K562 (cell line): ENCODE measurements at regions not wholly inside any gene's neighbourhood (a gene's known extent, or its start where the extent isn't known, plus 50 kb on each side); places are given as distances from the start of the nearest gene placed in this dataset.

Experiments used
- AFF1 ChIP-seq, 2 experiments: fragments of 450-650 bp; IDR thresholded peaks; 2 replicates each; pipeline ENCODE4 v1.6.1; 2018; ENCODE audit warnings: mild to moderate bottlenecking in 2 of 2, low read depth in 1 of 2; ENCODE audit not compliant: partially characterized antibody in 2 of 2
- E2F6 ChIP-seq, 2 experiments: IDR thresholded peaks; 2 replicates each; pipeline ENCODE4 v1.6.1; 2011; ENCODE audit warnings: borderline replicate concordance in 1 of 2, control low read depth in 1 of 2, low read depth in 1 of 2, low read length in 1 of 2, mild to moderate bottlenecking in 1 of 2, mixed read lengths in 1 of 2, moderate library complexity in 1 of 2; ENCODE audit not compliant: insufficient read depth in 1 of 2, insufficient read length in 1 of 2, poor library complexity in 1 of 2, severe bottlenecking in 1 of 2; ENCODE audit errors: extremely low read depth in 1 of 2
- ERF ChIP-seq: fragments of 450-650 bp; formaldehyde crosslinking; IDR thresholded peaks from 2 replicates; pipeline ENCODE4 v1.4.0; 2020; ENCODE audit warnings: mild to moderate bottlenecking, mixed read lengths
- ETV5 ChIP-seq: sonication (generic); formaldehyde crosslinking; IDR thresholded peaks from 2 replicates; pipeline ENCODE4 v1.4.0; 2020; ENCODE audit warnings: low read depth, mild to moderate bottlenecking, missing genetic modification reagents
- GATA2 ChIP-seq: sonication (generic); formaldehyde crosslinking; IDR thresholded peaks from 2 replicates; pipeline ENCODE4 v1.4.0; 2020; ENCODE audit warnings: mild to moderate bottlenecking, missing genetic modification reagents
- HDAC2 ChIP-seq: fragments of 450-650 bp; IDR thresholded peaks from 2 replicates; pipeline ENCODE4 v1.6.1; 2016; ENCODE audit warnings: mild to moderate bottlenecking
- HDAC3 ChIP-seq: fragments of 450-650 bp; IDR thresholded peaks from 2 replicates; pipeline ENCODE4 v1.6.1; 2018; ENCODE audit warnings: borderline replicate concordance, mild to moderate bottlenecking, moderate library complexity; ENCODE audit not compliant: partially characterized antibody
- KLF10 ChIP-seq: fragments of 250-450 bp; sonication (Bioruptor Pico); IDR thresholded peaks from 2 replicates; pipeline ENCODE4 v1.6.1; 2021; ENCODE audit warnings: matching md5 sums
- PATZ1 ChIP-seq: fragments of 250-450 bp; sonication (Bioruptor Pico); IDR thresholded peaks from 2 replicates; pipeline ENCODE4 v1.5.0; 2020; ENCODE audit warnings: mild to moderate bottlenecking, borderline replicate concordance
- PREB ChIP-seq: sonication (generic); formaldehyde crosslinking; IDR thresholded peaks from 2 replicates; pipeline ENCODE4 v1.8.1; 2023; ENCODE audit warnings: mild to moderate bottlenecking, missing genetic modification reagents
- SMARCB1 ChIP-seq: IDR thresholded peaks from 2 replicates; pipeline ENCODE4 v1.6.1; 2011; ENCODE audit warnings: improper control_type of control experiment, low read depth; ENCODE audit not compliant: insufficient read length
- SP2 ChIP-seq: IDR thresholded peaks from 2 replicates; pipeline ENCODE4 v1.6.1; 2011; ENCODE audit warnings: mild to moderate bottlenecking, low read depth, low read length, moderate library complexity; ENCODE audit not compliant: poor library complexity, severe bottlenecking; ENCODE audit errors: extremely low read depth
- TSHZ1 ChIP-seq: fragments of 250-450 bp; sonication (Bioruptor Pico); IDR thresholded peaks from 2 replicates; pipeline ENCODE4 v1.4.0; 2020; ENCODE audit warnings: mild to moderate bottlenecking, moderate library complexity

GRCh38 chr6:28710466-28711191, 184.9 kb downstream of the GPX5 start (continued):
- TF ChIP-seq E2F6 (IDR thresholded peaks at IDR 0.05; ENCODE audit: borderline replicate concordance in 1 of 2, extremely low read depth in 1 of 2, insufficient read depth in 1 of 2, insufficient read length in 1 of 2, low read depth in 1 of 2, low read length in 1 of 2, poor library complexity in 1 of 2, severe bottlenecking in 1 of 2) (peak; percentile 61 to 91), HDAC2 (0 out of 2 replicates have a peak, but pooled peaks have one; percentile 41), PREB (CRISPR knock-in tag) (peak; percentile 88; the same call in 1 of the 2 replicates), HDAC3 (no peak), SMARCB1 (no peak), TSHZ1 (0 out of 2 replicates have a peak, but pooled peaks have one; percentile 55), AFF1 (IDR thresholded peaks at IDR 0.05; ENCODE audit: low read depth in 1 of 2, partially characterized antibody in 2 of 2) (peak; percentile 15 to 78), ERF (CRISPR knock-in tag) (0 out of 2 replicates have a peak, but pooled peaks have one; percentile 19), KLF10 (CRISPR knock-in tag) (no peak), GATA2 (CRISPR knock-in tag) (no peak), SP2 (no peak), PATZ1 (CRISPR knock-in tag) (0 out of 2 replicates have a peak, but pooled peaks have one; percentile 26), ETV5 (CRISPR knock-in tag) (peak; percentile 51; the same call in 1 of the 2 replicates)
